ENCODE measurements at regions not wholly inside any gene's neighbourhood (a gene's known extent, or its start where the extent isn't known, plus 50 kb on each side); places are given as distances from the start of the nearest gene placed in this dataset.

GRCh38 chr4:10295301-10295700, 161.9 kb downstream of the ZNF518B start:
- Histone ChIP-seq H2BK20ac (ENCODE audit: low read depth, low read length, poor library complexity, severe bottlenecking) (no peak overlapping the region), H3T11ph (ENCODE audit: low read length) (no peak overlapping the region), H3K9me3 (ENCODE audit: control insufficient read depth, low read depth, low read length) (no peaks in the 10 kb centered on the region), H4K8ac (replicated peaks; ENCODE audit: insufficient read length, low read depth, low read length) (no peak overlapping the region), H3K23me2 (ENCODE audit: insufficient read length, low read depth, low read length, poor library complexity, severe bottlenecking) (no peaks in the 10 kb centered on the region), H2BK5ac (ENCODE audit: insufficient read length, low read length) (no peak overlapping the region), H2AFZ (ENCODE audit: low read length) (no peak overlapping the region), H3K56ac (ENCODE audit: insufficient read length, low read depth, low read length) (no peak overlapping the region), H3K4me2 (ENCODE audit: insufficient read depth, insufficient read length, low read length) (no peak overlapping the region), H3K14ac (ENCODE audit: insufficient read depth, low read length) (no peak overlapping the region), H2BK12ac (ENCODE audit: insufficient read length, low read depth, low read length) (no peak overlapping the region), H4K20me1 (ENCODE audit: control insufficient read depth, insufficient read depth, insufficient read length) (no peaks in the 10 kb centered on the region), H3K79me1 (ENCODE audit: insufficient read depth, low read depth, low read length, poor library complexity, severe bottlenecking) (no peaks in the 10 kb centered on the region), H3K23ac (ENCODE audit: insufficient read length, low read depth, low read length) (no peak overlapping the region), H4K5ac (ENCODE audit: insufficient read length, low read depth, low read length) (no peak overlapping the region), H2BK120ac (ENCODE audit: low read depth, low read length, poor library complexity, severe bottlenecking) (no peak overlapping the region), H2BK15ac (ENCODE audit: low read depth, low read length) (no peak overlapping the region), H4K91ac (ENCODE audit: insufficient read length, low read depth, low read length) (no peak overlapping the region), H3K79me2 (ENCODE audit: insufficient read depth, low read length) (no peaks in the 10 kb centered on the region), H2AK5ac (ENCODE audit: insufficient read length, low read length) (no peak overlapping the region), H3K4ac (ENCODE audit: low read depth, low read length) (no peak overlapping the region), H3K9ac (ENCODE audit: extremely low read depth, insufficient read length, low read length) (no peak overlapping the region), H3K27ac (ENCODE audit: insufficient read length, low read depth, low read length) (no peak overlapping the region), H3K4me1 (ENCODE audit: insufficient read depth, low read length) (peaks cover 9% of the 10 kb centered on the region; the same call in 1 of the 2 replicates), H3K27me3 (ENCODE audit: insufficient read depth, low read length) (no peaks in the 10 kb centered on the region), H3K18ac (ENCODE audit: insufficient read length, low read depth, low read length) (no peak overlapping the region)
- Mint-ChIP-seq H3K4me1 (peaks cover 32 to 41% of the 10 kb centered on the region in 2 experiments), H3K27ac (no peak overlapping the region), H3K9me3 (no peaks in the 10 kb centered on the region), H3K4me3 (no peak overlapping the region), H3K36me3 (ENCODE audit: insufficient read depth in 1 of 3, low read depth in 3 of 3) (no peaks in the 10 kb centered on the region), H3K27me3 (ENCODE audit: low read depth) (peaks cover 2% of the 10 kb centered on the region)
- TF ChIP-seq CTCF (conservative IDR thresholded peaks at IDR 0.05) = no peak
- no peak for DNase-seq
- WGBS (ENCODE audit: extremely low coverage, insufficient read length, low lambda C conversion rate) = no CpG with 5 or more reads among the region's 3 CpGs
